ENCODE measurements at regions not wholly inside any gene's neighbourhood (a gene's known extent, or its start where the extent isn't known, plus 50 kb on each side); places are given as distances from the start of the nearest gene placed in this dataset.

DNA sequence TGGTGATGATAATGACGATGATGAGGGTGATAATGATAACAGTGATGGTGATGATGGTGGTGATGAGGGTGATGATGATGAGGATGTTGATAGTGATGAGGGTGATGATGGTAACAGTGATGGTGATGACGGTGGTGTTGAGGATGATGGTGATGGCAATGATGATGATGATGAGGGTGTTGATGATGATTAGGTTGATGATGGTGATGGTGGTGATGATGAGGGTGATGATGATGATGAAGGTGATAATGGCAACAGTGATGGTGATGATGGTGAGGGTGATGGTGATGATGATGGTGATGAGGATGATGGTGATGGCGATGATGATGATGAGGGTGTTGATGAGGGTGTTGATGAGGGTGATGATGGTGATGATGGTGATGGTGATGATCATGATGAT, 93.8 kb upstream of the ZNF469 start (continued):
- no peak for TF ChIP-seq CBFB (CRISPR knock-in tag; IDR thresholded peaks at IDR 0.05; ENCODE audit: low read depth)
- TF ChIP-seq, protein P1, sequence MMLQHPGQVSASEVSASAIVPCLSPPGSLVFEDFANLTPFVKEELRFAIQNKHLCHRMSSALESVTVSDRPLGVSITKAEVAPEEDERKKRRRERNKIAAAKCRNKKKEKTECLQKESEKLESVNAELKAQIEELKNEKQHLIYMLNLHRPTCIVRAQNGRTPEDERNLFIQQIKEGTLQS (CRISPR knock-in tag; conservative IDR thresholded peaks at IDR 0.05): no peak
- TF ChIP-seq JUN (CRISPR knock-in tag; IDR thresholded peaks at IDR 0.05): no peak
- no peak for TF ChIP-seq ELF4 (CRISPR knock-in tag; IDR thresholded peaks at IDR 0.05; ENCODE audit: low read depth)
- no peak for TF ChIP-seq ZNF671 (CRISPR knock-in tag; IDR thresholded peaks at IDR 0.05)

DNA sequence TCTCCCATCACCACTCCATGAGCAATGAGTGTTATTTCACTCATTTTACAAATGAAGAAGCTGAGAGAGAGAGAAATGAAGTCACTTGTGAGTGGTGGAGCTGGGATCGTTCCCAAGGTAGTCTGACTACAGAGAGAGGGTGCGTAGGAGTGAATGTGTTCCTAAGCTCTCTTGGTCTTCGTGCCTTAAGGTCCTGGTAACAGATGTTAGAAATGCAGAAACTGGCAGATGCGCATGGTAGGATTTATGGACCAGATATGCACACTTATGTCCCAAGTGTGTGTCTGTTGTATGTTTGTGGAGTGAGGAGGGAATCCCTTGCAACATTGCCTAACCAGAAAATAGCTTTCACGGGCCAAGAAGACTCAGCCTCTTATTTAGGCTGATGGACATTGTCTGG, 93.2 kb upstream of the ZNF469 start:
- TF ChIP-seq, protein P2, sequence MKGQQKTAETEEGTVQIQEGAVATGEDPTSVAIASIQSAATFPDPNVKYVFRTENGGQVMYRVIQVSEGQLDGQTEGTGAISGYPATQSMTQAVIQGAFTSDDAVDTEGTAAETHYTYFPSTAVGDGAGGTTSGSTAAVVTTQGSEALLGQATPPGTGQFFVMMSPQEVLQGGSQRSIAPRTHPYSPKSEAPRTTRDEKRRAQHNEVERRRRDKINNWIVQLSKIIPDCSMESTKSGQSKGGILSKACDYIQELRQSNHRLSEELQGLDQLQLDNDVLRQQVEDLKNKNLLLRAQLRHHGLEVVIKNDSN (CRISPR knock-in tag; IDR thresholded peaks at IDR 0.05): no peak
- TF ChIP-seq NR2C2 (CRISPR knock-in tag; IDR thresholded peaks at IDR 0.05) (no peak), ZNF396 (CRISPR knock-in tag; IDR thresholded peaks at IDR 0.05; ENCODE audit: borderline replicate concordance) (no peak), ATF1 (CRISPR knock-in tag; IDR thresholded peaks at IDR 0.05) (no peak), ZNF121 (CRISPR knock-in tag; IDR thresholded peaks at IDR 0.05) (no peak), JAZF1 (CRISPR knock-in tag; IDR thresholded peaks at IDR 0.05) (no peak)
- TF ChIP-seq, protein P3, sequence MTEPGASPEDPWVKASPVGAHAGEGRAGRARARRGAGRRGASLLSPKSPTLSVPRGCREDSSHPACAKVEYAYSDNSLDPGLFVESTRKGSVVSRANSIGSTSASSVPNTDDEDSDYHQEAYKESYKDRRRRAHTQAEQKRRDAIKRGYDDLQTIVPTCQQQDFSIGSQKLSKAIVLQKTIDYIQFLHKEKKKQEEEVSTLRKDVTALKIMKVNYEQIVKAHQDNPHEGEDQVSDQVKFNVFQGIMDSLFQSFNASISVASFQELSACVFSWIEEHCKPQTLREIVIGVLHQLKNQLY (CRISPR knock-in tag; IDR thresholded peaks at IDR 0.05): no peak
- TF ChIP-seq, protein P4, sequence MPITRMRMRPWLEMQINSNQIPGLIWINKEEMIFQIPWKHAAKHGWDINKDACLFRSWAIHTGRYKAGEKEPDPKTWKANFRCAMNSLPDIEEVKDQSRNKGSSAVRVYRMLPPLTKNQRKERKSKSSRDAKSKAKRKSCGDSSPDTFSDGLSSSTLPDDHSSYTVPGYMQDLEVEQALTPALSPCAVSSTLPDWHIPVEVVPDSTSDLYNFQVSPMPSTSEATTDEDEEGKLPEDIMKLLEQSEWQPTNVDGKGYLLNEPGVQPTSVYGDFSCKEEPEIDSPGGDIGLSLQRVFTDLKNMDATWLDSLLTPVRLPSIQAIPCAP (CRISPR knock-in tag; IDR thresholded peaks at IDR 0.05): no peak
- TF ChIP-seq, protein P5, sequence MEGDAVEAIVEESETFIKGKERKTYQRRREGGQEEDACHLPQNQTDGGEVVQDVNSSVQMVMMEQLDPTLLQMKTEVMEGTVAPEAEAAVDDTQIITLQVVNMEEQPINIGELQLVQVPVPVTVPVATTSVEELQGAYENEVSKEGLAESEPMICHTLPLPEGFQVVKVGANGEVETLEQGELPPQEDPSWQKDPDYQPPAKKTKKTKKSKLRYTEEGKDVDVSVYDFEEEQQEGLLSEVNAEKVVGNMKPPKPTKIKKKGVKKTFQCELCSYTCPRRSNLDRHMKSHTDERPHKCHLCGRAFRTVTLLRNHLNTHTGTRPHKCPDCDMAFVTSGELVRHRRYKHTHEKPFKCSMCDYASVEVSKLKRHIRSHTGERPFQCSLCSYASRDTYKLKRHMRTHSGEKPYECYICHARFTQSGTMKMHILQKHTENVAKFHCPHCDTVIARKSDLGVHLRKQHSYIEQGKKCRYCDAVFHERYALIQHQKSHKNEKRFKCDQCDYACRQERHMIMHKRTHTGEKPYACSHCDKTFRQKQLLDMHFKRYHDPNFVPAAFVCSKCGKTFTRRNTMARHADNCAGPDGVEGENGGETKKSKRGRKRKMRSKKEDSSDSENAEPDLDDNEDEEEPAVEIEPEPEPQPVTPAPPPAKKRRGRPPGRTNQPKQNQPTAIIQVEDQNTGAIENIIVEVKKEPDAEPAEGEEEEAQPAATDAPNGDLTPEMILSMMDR (IDR thresholded peaks at IDR 0.05): no peak
- TF ChIP-seq, protein P6, sequence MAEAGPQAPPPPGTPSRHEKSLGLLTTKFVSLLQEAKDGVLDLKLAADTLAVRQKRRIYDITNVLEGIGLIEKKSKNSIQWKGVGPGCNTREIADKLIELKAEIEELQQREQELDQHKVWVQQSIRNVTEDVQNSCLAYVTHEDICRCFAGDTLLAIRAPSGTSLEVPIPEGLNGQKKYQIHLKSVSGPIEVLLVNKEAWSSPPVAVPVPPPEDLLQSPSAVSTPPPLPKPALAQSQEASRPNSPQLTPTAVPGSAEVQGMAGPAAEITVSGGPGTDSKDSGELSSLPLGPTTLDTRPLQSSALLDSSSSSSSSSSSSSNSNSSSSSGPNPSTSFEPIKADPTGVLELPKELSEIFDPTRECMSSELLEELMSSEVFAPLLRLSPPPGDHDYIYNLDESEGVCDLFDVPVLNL (CRISPR knock-in tag; IDR thresholded peaks at IDR 0.05; ENCODE audit: borderline replicate concordance, low read depth): no peak
- TF ChIP-seq, protein P7, sequence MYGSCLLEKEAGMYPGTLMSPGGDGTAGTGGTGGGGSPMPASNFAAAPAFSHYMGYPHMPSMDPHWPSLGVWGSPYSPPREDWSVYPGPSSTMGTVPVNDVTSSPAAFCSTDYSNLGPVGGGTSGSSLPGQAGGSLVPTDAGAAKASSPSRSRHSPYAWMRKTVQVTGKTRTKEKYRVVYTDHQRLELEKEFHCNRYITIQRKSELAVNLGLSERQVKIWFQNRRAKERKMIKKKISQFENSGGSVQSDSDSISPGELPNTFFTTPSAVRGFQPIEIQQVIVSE (CRISPR knock-in tag; IDR thresholded peaks at IDR 0.05; ENCODE audit: borderline replicate concordance): no peak
- TF ChIP-seq, protein P8, sequence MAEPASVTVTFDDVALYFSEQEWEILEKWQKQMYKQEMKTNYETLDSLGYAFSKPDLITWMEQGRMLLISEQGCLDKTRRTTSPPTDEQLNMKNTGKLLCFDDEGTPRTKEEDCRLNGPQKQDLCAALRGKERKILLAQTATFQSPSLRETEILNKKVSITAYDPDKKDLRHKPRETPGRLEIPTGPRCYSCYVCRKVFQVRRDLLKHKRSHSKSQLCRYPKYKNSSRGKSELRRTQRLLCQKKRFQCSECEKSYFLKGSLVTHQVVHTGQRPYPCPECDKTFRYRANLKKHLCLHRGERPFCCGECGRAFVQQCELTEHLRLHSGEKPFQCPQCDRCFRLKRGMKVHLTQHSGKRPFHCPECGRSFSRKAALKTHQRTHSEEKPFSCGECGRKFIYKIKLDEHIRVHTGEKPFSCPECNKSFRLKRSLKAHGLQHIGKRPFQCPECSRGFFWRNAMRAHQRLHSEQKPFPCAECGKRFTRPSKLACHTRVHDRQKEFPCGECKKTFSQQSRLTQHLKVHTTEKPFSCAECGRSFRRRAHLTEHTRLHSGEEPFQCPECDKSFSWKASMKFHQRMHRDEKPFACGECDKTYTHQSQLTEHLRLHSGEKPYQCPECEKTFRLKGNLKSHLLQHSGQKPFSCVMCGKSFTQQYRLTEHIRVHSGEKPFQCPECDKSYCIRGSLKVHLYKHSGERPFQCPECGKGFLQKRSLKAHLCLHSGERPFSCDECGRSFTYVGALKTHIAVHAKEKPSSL (CRISPR knock-in tag; conservative IDR thresholded peaks at IDR 0.05): no peak
- H3K9me3 Mint-ChIP-seq: peaks cover 28% of the 10 kb centered on the region
- CTCF ChIA-PET: no interaction called here
- no peak overlapping the region for H3K4me3 Mint-ChIP-seq
- no peak for DNase-seq (ENCODE audit: low spot score)
- peaks cover 6% of the 10 kb centered on the region for H3K27me3 Mint-ChIP-seq (ENCODE audit: low read depth)
- no peaks in the 10 kb centered on the region for H3K4me1 Mint-ChIP-seq
- POLR2A ChIA-PET: no interaction called here
- peaks cover 10% of the 10 kb centered on the region for H3K36me3 Mint-ChIP-seq
- no peak for ATAC-seq
- H3K27ac Mint-ChIP-seq: no peak overlapping the region

All from WTC11 (cell line).